SW480 (cell line): ENCODE measurements at regions not wholly inside any gene's neighbourhood (a gene's known extent, or its start where the extent isn't known, plus 50 kb on each side); places are given as distances from the start of the nearest gene placed in this dataset.

ENCODE experiments used
- DNase-seq: peaks from one replicate; pipeline ENCODE4 v3.0.0-alpha.2; 2016; ENCODE audit warnings: low spot score

GRCh38 chr1:57925226-57925625, 501.4 kb upstream of the DAB1 start:
- DNase-seq, result no peak

- no peak for DNase-seq
These were observed 498.3 kb upstream of the DAB1 start for GRCh38 chr1:57922130-57922529.

- DNase-seq, result no peak
These were observed 492.2 kb upstream of the DAB1 start for GRCh38 chr1:57916041-57916440.

GRCh38 chr1:57911427-57911826, 487.6 kb upstream of the DAB1 start:
- DNase-seq, result no peak

- DNase-seq, result peak; percentile 16
These were observed 486.9 kb upstream of the DAB1 start for GRCh38 chr1:57910782-57911181.

- no peak for DNase-seq
These were observed 486.4 kb upstream of the DAB1 start for GRCh38 chr1:57910305-57910704.

- DNase-seq, result no peak
These were observed 484.5 kb upstream of the DAB1 start for GRCh38 chr1:57908147-57908890.

GRCh38 chr1:57901208-57901919, 477.5 kb upstream of the DAB1 start:
- no peak for DNase-seq

- no peak for DNase-seq
These were observed 474.7 kb upstream of the DAB1 start for GRCh38 chr1:57898531-57898930.

- no peak for DNase-seq
These were observed 473.7 kb upstream of the DAB1 start for GRCh38 chr1:57897581-57897980.

- no peak for DNase-seq
These were observed 470.5 kb upstream of the DAB1 start for GRCh38 chr1:57894315-57894714.

- DNase-seq, result no peak
These were observed 465.9 kb upstream of the DAB1 start for GRCh38 chr1:57889676-57890320.

GRCh38 chr1:57887964-57888491, 464.2 kb upstream of the DAB1 start:
- no peak for DNase-seq

- no peak for DNase-seq
These were observed 462.5 kb upstream of the DAB1 start for GRCh38 chr1:57886376-57886775.

GRCh38 chr1:57883642-57883995, 459.8 kb upstream of the DAB1 start:
- DNase-seq, result no peak

- DNase-seq, result no peak
These were observed 459.2 kb upstream of the DAB1 start for GRCh38 chr1:57882934-57883641.

GRCh38 chr1:57882072-57882471, 458.2 kb upstream of the DAB1 start:
- no peak for DNase-seq

GRCh38 chr1:57881639-57882038, 457.8 kb upstream of the DAB1 start:
- DNase-seq, result no peak

- DNase-seq, result no peak
These were observed 455.8 kb upstream of the DAB1 start for GRCh38 chr1:57879700-57880099.

GRCh38 chr1:57874418-57874877, 450.6 kb upstream of the DAB1 start:
- DNase-seq, result peak; percentile 16

- no peak for DNase-seq
These were observed 449.1 kb upstream of the DAB1 start for GRCh38 chr1:57872913-57873312.

- no peak for DNase-seq
These were observed 445.0 kb upstream of the DAB1 start for GRCh38 chr1:57868908-57869307.
